Fibroblast of lung (primary cell): ENCODE measurements at regions not wholly inside any gene's neighbourhood (a gene's known extent, or its start where the extent isn't known, plus 50 kb on each side); places are given as distances from the start of the nearest gene placed in this dataset.

ENCODE experiments used
- CTCF ChIP-seq, 2 donors: IDR thresholded peaks in 1 of 2; conservative IDR thresholded peaks in 1 of 2; 1 replicate in 1 of 2; 2 replicates in 1 of 2; pipeline ENCODE4 v1.5.1; 2011 to 2012; ENCODE audit warnings: low read length in 2 of 2, control low read depth in 1 of 2, inconsistent platforms in 1 of 2, low read depth in 1 of 2, mild to moderate bottlenecking in 1 of 2
- EZH2 ChIP-seq: IDR thresholded peaks from 2 replicates; pipeline ENCODE4 v1.5.1; 2012; ENCODE audit warnings: low read length, control low read depth, mild to moderate bottlenecking; ENCODE audit errors: missing control alignments

DNA sequence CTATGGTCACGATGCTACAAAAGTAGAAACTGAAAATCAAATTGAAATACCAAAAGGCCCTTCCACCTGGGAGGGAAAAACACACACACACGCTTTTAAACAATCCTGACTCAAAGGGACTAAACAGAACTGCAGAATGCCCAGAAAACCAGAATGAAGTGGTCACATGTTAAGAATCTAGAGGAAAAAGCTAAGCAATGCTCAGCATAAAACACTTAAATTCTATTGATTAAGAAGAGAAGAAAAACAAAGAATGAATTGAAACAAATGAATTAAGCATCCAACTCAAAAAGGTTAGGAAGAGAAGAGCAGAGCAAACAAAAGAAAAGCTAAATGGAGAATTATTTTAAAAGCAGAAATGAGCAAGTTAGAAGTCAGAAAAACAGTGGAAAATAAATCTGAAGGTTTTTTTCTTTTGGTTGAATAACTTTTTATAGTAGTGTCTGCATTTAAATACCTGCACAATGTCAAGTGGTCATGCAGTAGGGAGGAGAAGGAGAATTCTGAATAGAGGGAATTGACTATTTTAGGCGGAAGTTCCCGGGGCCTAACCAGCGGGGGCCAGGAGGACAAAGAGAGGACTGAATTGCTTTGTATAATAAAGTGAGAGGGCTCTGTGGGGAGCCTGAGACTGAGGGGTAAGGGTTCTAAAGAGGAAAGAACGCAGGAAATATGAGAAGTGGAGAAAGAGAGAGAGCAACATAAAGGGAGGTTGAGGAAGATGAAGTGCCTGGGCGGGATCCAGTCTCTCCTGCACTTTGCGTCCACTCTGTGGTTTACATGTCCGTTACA, 146.8 kb downstream of the ATPSCKMT start:
- no peak for TF ChIP-seq CTCF (conservative IDR thresholded peaks at IDR 0.05 in 1 of 2, IDR thresholded peaks at IDR 0.05 in 1 of 2; ENCODE audit: low read depth in 1 of 2, low read length in 2 of 2)
- no peak for TF ChIP-seq EZH2
